ENCODE measurements at regions not wholly inside any gene's neighbourhood (a gene's known extent, or its start where the extent isn't known, plus 50 kb on each side); places are given as distances from the start of the nearest gene placed in this dataset.

DNA sequence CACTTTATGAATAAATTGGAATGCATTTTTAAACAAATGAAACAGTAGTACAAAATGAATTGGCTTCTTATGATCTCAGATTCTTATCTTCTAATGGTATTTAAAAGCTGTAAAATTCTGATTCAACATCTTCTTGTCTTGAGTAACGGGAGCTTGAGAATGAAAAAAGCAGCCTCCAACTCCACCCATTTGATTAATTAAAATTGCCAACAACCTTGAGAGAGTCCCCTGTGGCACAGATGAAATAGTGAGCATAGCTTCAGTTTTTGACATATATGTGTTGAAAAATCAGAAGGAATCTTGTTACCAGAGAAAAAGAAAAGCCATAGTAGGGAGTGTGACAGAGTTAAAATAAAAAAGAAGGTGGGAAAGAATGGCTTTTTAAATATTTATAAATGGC is 1426.1 kb upstream of the CDH8 start:
- TF ChIP-seq, protein P1, sequence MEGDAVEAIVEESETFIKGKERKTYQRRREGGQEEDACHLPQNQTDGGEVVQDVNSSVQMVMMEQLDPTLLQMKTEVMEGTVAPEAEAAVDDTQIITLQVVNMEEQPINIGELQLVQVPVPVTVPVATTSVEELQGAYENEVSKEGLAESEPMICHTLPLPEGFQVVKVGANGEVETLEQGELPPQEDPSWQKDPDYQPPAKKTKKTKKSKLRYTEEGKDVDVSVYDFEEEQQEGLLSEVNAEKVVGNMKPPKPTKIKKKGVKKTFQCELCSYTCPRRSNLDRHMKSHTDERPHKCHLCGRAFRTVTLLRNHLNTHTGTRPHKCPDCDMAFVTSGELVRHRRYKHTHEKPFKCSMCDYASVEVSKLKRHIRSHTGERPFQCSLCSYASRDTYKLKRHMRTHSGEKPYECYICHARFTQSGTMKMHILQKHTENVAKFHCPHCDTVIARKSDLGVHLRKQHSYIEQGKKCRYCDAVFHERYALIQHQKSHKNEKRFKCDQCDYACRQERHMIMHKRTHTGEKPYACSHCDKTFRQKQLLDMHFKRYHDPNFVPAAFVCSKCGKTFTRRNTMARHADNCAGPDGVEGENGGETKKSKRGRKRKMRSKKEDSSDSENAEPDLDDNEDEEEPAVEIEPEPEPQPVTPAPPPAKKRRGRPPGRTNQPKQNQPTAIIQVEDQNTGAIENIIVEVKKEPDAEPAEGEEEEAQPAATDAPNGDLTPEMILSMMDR (IDR thresholded peaks at IDR 0.05) = no peak
- TF ChIP-seq EP300 (IDR thresholded peaks at IDR 0.05) = no peak

Measured in stomach (tissue), 4 donors.